CD8-positive, alpha-beta memory T cell (primary cell): ENCODE measurements at regions not wholly inside any gene's neighbourhood (a gene's known extent, or its start where the extent isn't known, plus 50 kb on each side); places are given as distances from the start of the nearest gene placed in this dataset.

Experiments used
- CTCF ChIA-PET: fragments of 350-600 bp; sonication (Branson Sonifier 250); formaldehyde crosslinking; loops from one replicate; lab custom pipeline; 2021; ENCODE audit warnings: antibody characterized with exemption; lab: Charles Lee
- POLR2A ChIA-PET: fragments of 350-600 bp; sonication (Branson Sonifier 250); formaldehyde crosslinking; loops from one replicate; lab custom pipeline; 2021; ENCODE audit warnings: antibody characterized with exemption; lab: Charles Lee
- DNase-seq, 5 donors: peaks; one replicate each; pipeline versions ENCODE4 v3.0.0 to v3.0.0-alpha.2; 2020 to 2022; ENCODE audit warnings: mixed read lengths in 1 of 5
- H3K27ac ChIP-seq: one replicate; pipeline ENCODE4 v1.7.0; 2013; ENCODE audit warnings: low read depth, mild to moderate bottlenecking, low read length, moderate library complexity
- H3K27me3 ChIP-seq: 2 replicates; pipeline ENCODE4 v1.7.0; 2013; ENCODE audit warnings: low read length, mild to moderate bottlenecking; ENCODE audit not compliant: insufficient read depth, poor library complexity, severe bottlenecking
- H3K36me3 ChIP-seq: 2 replicates; pipeline ENCODE4 v1.7.0; 2013; ENCODE audit warnings: mild to moderate bottlenecking, low read length, moderate library complexity; ENCODE audit not compliant: insufficient read depth
- H3K4me1 ChIP-seq: 2 replicates; pipeline ENCODE4 v1.7.0; 2013; ENCODE audit warnings: mild to moderate bottlenecking, low read length, moderate library complexity; ENCODE audit not compliant: insufficient read depth
- H3K4me3 ChIP-seq: 2 replicates; pipeline ENCODE4 v1.7.0; 2013; ENCODE audit warnings: mild to moderate bottlenecking, low read length
- H3K9me3 ChIP-seq: 2 replicates; pipeline ENCODE4 v1.7.0; 2013; ENCODE audit warnings: mild to moderate bottlenecking, low read length
- H3K27ac Mint-ChIP-seq, 8 donors: one replicate each; pipeline ENCODE4 v1.8.0; 2020 to 2021; ENCODE audit warnings: mixed read lengths in 8 of 8, mild to moderate bottlenecking in 6 of 8, inconsistent platforms in 3 of 8, moderate library complexity in 3 of 8
- H3K27me3 Mint-ChIP-seq, 2 donors: one replicate each; pipeline ENCODE4 v1.8.0; 2020 to 2021; ENCODE audit warnings: mixed read lengths in 2 of 2, mild to moderate bottlenecking in 1 of 2, moderate library complexity in 1 of 2
- H3K36me3 Mint-ChIP-seq, 3 donors: one replicate each; pipeline ENCODE4 v1.8.0; 2020 to 2021; ENCODE audit warnings: mixed read lengths in 3 of 3, inconsistent platforms in 1 of 3, mild to moderate bottlenecking in 1 of 3
- H3K4me1 Mint-ChIP-seq, 3 donors: one replicate each; pipeline ENCODE4 v1.8.0; 2020 to 2021; ENCODE audit warnings: mixed read lengths in 3 of 3, inconsistent platforms in 1 of 3, mild to moderate bottlenecking in 1 of 3
- H3K4me3 Mint-ChIP-seq, 7 donors: one replicate each; pipeline ENCODE4 v1.8.0; 2020 to 2021; ENCODE audit warnings: mixed read lengths in 7 of 7, mild to moderate bottlenecking in 6 of 7, moderate library complexity in 4 of 7, inconsistent platforms in 2 of 7
- H3K9me3 Mint-ChIP-seq, 5 donors: one replicate each; pipeline ENCODE4 v1.8.0; 2020 to 2022; ENCODE audit warnings: mixed read lengths in 5 of 5, mild to moderate bottlenecking in 3 of 5, moderate library complexity in 2 of 5, inconsistent platforms in 1 of 5

GRCh38 chr13:33610438-33611120, 207.4 kb upstream of the RFC3 start:
- no peaks in the 10 kb centered on the region for H3K9me3 Mint-ChIP-seq
- H3K4me1 Mint-ChIP-seq, result peaks cover 15 to 29% (median 26%) of the 10 kb centered on the region in 3 donors
- POLR2A ChIA-PET, result interaction anchor here (0.6 kb wide), 1 partner anchor 66 kb away, joined by 3 read pairs; no protein-coding TSS in a partner anchor
- CTCF ChIA-PET, result interaction anchor here (1.6 kb wide), 1 partner anchor 68 kb away, joined by 7 read pairs; no protein-coding TSS in a partner anchor
- H3K4me3 ChIP-seq, result peak overlapping the region; percentile 42
- peaks cover 0 to 7% (median 2%) of the 10 kb centered on the region in 3 donors for H3K36me3 Mint-ChIP-seq
- H3K4me1 ChIP-seq, result peaks cover 7% of the 10 kb centered on the region
- H3K27ac ChIP-seq, result peak overlapping the region; percentile 28
- H3K27ac Mint-ChIP-seq, result peak overlapping the region; percentile 18 to 97 (median 88)
- DNase-seq, result peak in 4 of 5 donors; percentile 30 to 75 (median 44)
- no peaks in the 10 kb centered on the region for H3K27me3 ChIP-seq
- no peaks in the 10 kb centered on the region for H3K36me3 ChIP-seq
- H3K9me3 ChIP-seq, result no peaks in the 10 kb centered on the region
- peak overlapping the region; percentile 53 to 94 (median 84) for H3K4me3 Mint-ChIP-seq
- H3K27me3 Mint-ChIP-seq, result no peaks in the 10 kb centered on the region

- CTCF ChIA-PET, result interaction anchor here (1.6 kb wide), 1 partner anchor 68 kb away, joined by 7 read pairs; no protein-coding TSS in a partner anchor
- POLR2A ChIA-PET, result interaction anchor here (0.6 kb wide), 1 partner anchor 66 kb away, joined by 3 read pairs; no protein-coding TSS in a partner anchor
- Mint-ChIP-seq H3K36me3 (peaks cover 0 to 7% (median 2%) of the 10 kb centered on the region in 3 donors), H3K27ac (peak overlapping the region in 7 of 8 donors; percentile 18 to 97 (median 89)), H3K4me1 (peaks cover 15 to 29% (median 26%) of the 10 kb centered on the region in 3 donors), H3K4me3 (peak overlapping the region; percentile 53 to 94 (median 84)), H3K27me3 (no peaks in the 10 kb centered on the region), H3K9me3 (no peaks in the 10 kb centered on the region)
- H3K36me3 ChIP-seq, result no peaks in the 10 kb centered on the region
- H3K4me1 ChIP-seq, result peaks cover 7% of the 10 kb centered on the region
- H3K27ac ChIP-seq, result peak overlapping the region; percentile 28
- peak overlapping the region; percentile 42 for H3K4me3 ChIP-seq
- H3K27me3 ChIP-seq, result no peaks in the 10 kb centered on the region
- H3K9me3 ChIP-seq, result no peaks in the 10 kb centered on the region
- DNase-seq, result no peak
Observed at GRCh38 chr13:33611121-33611805, 206.7 kb upstream of the RFC3 start.

GRCh38 chr13:33612641-33613638, 205.0 kb upstream of the RFC3 start:
- no peak overlapping the region for H3K4me3 ChIP-seq
- no peaks in the 10 kb centered on the region for H3K27me3 ChIP-seq
- no peaks in the 10 kb centered on the region for H3K9me3 ChIP-seq
- no peaks in the 10 kb centered on the region for H3K9me3 Mint-ChIP-seq
- no peaks in the 10 kb centered on the region for H3K36me3 ChIP-seq
- H3K36me3 Mint-ChIP-seq, result peaks cover 0 to 7% (median 2%) of the 10 kb centered on the region in 3 donors
- no peak overlapping the region for H3K4me3 Mint-ChIP-seq
- H3K27ac ChIP-seq, result no peak overlapping the region
- peaks cover 7% of the 10 kb centered on the region for H3K4me1 ChIP-seq
- DNase-seq, result no peak
- H3K4me1 Mint-ChIP-seq, result peaks cover 15 to 29% (median 26%) of the 10 kb centered on the region in 3 donors
- ChIA-PET CTCF (interaction anchor here (1.6 kb wide), 1 partner anchor 25 kb away, joined by 5 read pairs; no protein-coding TSS in a partner anchor), POLR2A (no interaction called here)
- H3K27ac Mint-ChIP-seq, result peak overlapping the region in 2 of 8 donors; percentile 23 to 75
- H3K27me3 Mint-ChIP-seq, result no peaks in the 10 kb centered on the region

GRCh38 chr13:33615436-33615835, 202.5 kb upstream of the RFC3 start:
- Histone ChIP-seq H3K4me1 (peaks cover 3% of the 10 kb centered on the region), H3K36me3 (no peaks in the 10 kb centered on the region), H3K9me3 (no peaks in the 10 kb centered on the region), H3K27ac (no peak overlapping the region), H3K4me3 (no peak overlapping the region), H3K27me3 (no peaks in the 10 kb centered on the region)
- DNase-seq, result no peak
- H3K27me3 Mint-ChIP-seq, result no peaks in the 10 kb centered on the region
- H3K36me3 Mint-ChIP-seq, result peaks cover 0 to 7% (median 2%) of the 10 kb centered on the region in 3 donors
- peaks cover 10 to 22% (median 20%) of the 10 kb centered on the region in 3 donors for H3K4me1 Mint-ChIP-seq
- H3K27ac Mint-ChIP-seq, result no peak overlapping the region
- POLR2A ChIA-PET, result no interaction called here
- no peaks in the 10 kb centered on the region for H3K9me3 Mint-ChIP-seq
- CTCF ChIA-PET, result no interaction called here
- no peak overlapping the region for H3K4me3 Mint-ChIP-seq

- Histone ChIP-seq H3K9me3 (no peaks in the 10 kb centered on the region), H3K36me3 (no peaks in the 10 kb centered on the region), H3K4me3 (no peak overlapping the region), H3K27ac (no peak overlapping the region), H3K4me1 (no peaks in the 10 kb centered on the region), H3K27me3 (no peaks in the 10 kb centered on the region)
- no peaks in the 10 kb centered on the region for H3K27me3 Mint-ChIP-seq
- H3K4me3 Mint-ChIP-seq, result no peak overlapping the region
- H3K4me1 Mint-ChIP-seq, result peaks cover 3 to 15% (median 13%) of the 10 kb centered on the region in 3 donors
- no peaks in the 10 kb centered on the region for H3K9me3 Mint-ChIP-seq
- POLR2A ChIA-PET, result no interaction called here
- no peak for DNase-seq
- no peak overlapping the region for H3K27ac Mint-ChIP-seq
- CTCF ChIA-PET, result no interaction called here
- peaks cover 0 to 7% (median 0%) of the 10 kb centered on the region in 3 donors for H3K36me3 Mint-ChIP-seq
Observed at GRCh38 chr13:33616130-33616529, 201.8 kb upstream of the RFC3 start.

- POLR2A ChIA-PET, result no interaction called here
- no peak overlapping the region for H3K4me3 ChIP-seq
- H3K9me3 Mint-ChIP-seq, result no peaks in the 10 kb centered on the region
- H3K36me3 Mint-ChIP-seq, result peaks cover 0 to 7% (median 0%) of the 10 kb centered on the region in 3 donors
- no peaks in the 10 kb centered on the region for H3K4me1 ChIP-seq
- DNase-seq, result no peak
- H3K27me3 ChIP-seq, result no peaks in the 10 kb centered on the region
- no peaks in the 10 kb centered on the region for H3K27me3 Mint-ChIP-seq
- H3K36me3 ChIP-seq, result no peaks in the 10 kb centered on the region
- H3K9me3 ChIP-seq, result no peaks in the 10 kb centered on the region
- CTCF ChIA-PET, result no interaction called here
- H3K27ac Mint-ChIP-seq, result no peak overlapping the region
- no peak overlapping the region for H3K27ac ChIP-seq
- H3K4me3 Mint-ChIP-seq, result no peak overlapping the region
- peaks cover 0 to 11% (median 6%) of the 10 kb centered on the region in 3 donors for H3K4me1 Mint-ChIP-seq
Observed at GRCh38 chr13:33617055-33617454, 200.9 kb upstream of the RFC3 start.

- ChIA-PET POLR2A (no interaction called here), CTCF (no interaction called here)
- no peak for DNase-seq
- Histone ChIP-seq H3K4me3 (no peak overlapping the region), H3K27me3 (no peaks in the 10 kb centered on the region), H3K9me3 (no peaks in the 10 kb centered on the region), H3K4me1 (no peaks in the 10 kb centered on the region), H3K36me3 (no peaks in the 10 kb centered on the region), H3K27ac (no peak overlapping the region)
- Mint-ChIP-seq H3K27ac (no peak overlapping the region), H3K9me3 (no peaks in the 10 kb centered on the region), H3K27me3 (no peaks in the 10 kb centered on the region), H3K36me3 (no peaks in the 10 kb centered on the region), H3K4me3 (no peak overlapping the region), H3K4me1 (peaks cover 2 to 8% (median 3%) of the 10 kb centered on the region in 3 donors)
Observed at GRCh38 chr13:33624253-33624652, 193.7 kb upstream of the RFC3 start.
